ENCODE measurements at regions not wholly inside any gene's neighbourhood (a gene's known extent, or its start where the extent isn't known, plus 50 kb on each side); places are given as distances from the start of the nearest gene placed in this dataset.

- H3K9me3 ChIP-seq, result peaks cover 0 to 1% of the 10 kb centered on the region in 2 donors
- H3K4me3 ChIP-seq, result no peak overlapping the region
- peaks cover 0 to 8% of the 10 kb centered on the region in 2 donors for H3K27me3 ChIP-seq
- H3K4me1 ChIP-seq, result no peaks in the 10 kb centered on the region
- intact Hi-C loops (cut with DNase I), result no loop called here
- ATAC-seq, result no peak
- no peaks in the 10 kb centered on the region for H3K36me3 ChIP-seq
- DNase-seq, result no peak
- TF ChIP-seq CTCF (IDR thresholded peaks at IDR 0.05), result no peak
- no peak overlapping the region for H3K27ac ChIP-seq
These were observed 225.8 kb upstream of the COPS8 start for GRCh38 chr2:236859908-236860307.

GRCh38 chr2:236861196-236861875, 224.4 kb upstream of the COPS8 start:
- Histone ChIP-seq H3K36me3 (no peaks in the 10 kb centered on the region), H3K4me3 (no peak overlapping the region), H3K9me3 (peaks cover 0 to 10% of the 10 kb centered on the region in 2 donors), H3K4me1 (peaks cover 0 to 2% of the 10 kb centered on the region in 2 donors), H3K27me3 (peaks cover 0 to 2% of the 10 kb centered on the region in 2 donors), H3K27ac (no peak overlapping the region)
- intact Hi-C loops (cut with DNase I), result no loop called here
- TF ChIP-seq CTCF (IDR thresholded peaks at IDR 0.05), result no peak
- ATAC-seq (no peak), DNase-seq (no peak)

DNA sequence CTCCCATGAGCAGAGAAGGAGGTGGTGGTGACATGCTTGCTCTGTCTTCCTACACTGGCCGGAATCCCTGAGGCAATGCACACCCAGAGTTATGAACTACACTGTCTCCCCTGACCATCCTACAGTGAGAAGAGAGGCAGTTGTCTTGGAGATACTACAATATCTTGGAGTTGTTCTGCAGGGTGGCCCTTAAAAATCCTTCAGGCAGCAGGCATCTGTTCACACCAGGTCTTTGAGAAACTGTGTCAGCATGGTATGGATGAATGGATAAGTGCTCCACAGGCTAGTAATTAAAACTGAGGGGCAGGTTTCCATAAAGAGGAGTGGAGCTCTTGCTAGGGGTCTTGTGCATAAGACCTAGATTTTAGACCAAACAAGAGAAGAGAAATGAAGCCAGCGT, 223.7 kb upstream of the COPS8 start:
- H3K27ac ChIP-seq, result no peak overlapping the region
- H3K4me1 ChIP-seq, result peaks cover 0 to 9% of the 10 kb centered on the region in 2 donors
- no peak for DNase-seq
- no peak overlapping the region for H3K4me3 ChIP-seq
- H3K9me3 ChIP-seq, result peaks cover 0 to 10% of the 10 kb centered on the region in 2 donors
- no peak for TF ChIP-seq CTCF (IDR thresholded peaks at IDR 0.05)
- ATAC-seq, result no peak
- no peaks in the 10 kb centered on the region for H3K27me3 ChIP-seq
- no peaks in the 10 kb centered on the region for H3K36me3 ChIP-seq
- intact Hi-C loops (cut with DNase I), result no loop called here

DNA sequence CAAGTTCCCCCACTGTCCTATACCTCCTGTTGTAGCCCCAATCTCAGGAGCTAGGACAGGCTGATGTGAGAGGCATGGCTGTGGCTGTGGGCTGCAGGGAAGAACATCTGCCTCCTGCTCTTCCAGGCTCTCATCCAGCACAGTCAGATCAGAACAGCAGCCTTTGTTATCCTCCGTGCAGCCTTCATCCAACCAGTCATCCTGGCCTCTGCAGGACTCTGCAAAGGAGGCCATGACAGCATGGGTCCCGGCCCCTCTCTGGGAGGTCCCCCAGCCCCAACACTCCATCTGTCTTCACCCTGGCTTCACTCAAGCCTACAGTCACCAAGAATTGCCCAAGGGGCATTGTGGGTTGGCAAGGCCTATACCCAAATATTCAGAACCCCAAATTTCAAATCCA, 223.2 kb upstream of the COPS8 start:
- no peak overlapping the region for H3K4me3 ChIP-seq
- H3K36me3 ChIP-seq, result no peaks in the 10 kb centered on the region
- intact Hi-C loops (cut with DNase I), result no loop called here
- no peak for DNase-seq
- H3K27me3 ChIP-seq, result no peaks in the 10 kb centered on the region
- no peak overlapping the region for H3K27ac ChIP-seq
- H3K4me1 ChIP-seq, result peaks cover 0 to 10% of the 10 kb centered on the region in 2 donors
- H3K9me3 ChIP-seq, result peaks cover 0 to 10% of the 10 kb centered on the region in 2 donors
- no peak for TF ChIP-seq CTCF (IDR thresholded peaks at IDR 0.05)
- no peak for ATAC-seq

DNA sequence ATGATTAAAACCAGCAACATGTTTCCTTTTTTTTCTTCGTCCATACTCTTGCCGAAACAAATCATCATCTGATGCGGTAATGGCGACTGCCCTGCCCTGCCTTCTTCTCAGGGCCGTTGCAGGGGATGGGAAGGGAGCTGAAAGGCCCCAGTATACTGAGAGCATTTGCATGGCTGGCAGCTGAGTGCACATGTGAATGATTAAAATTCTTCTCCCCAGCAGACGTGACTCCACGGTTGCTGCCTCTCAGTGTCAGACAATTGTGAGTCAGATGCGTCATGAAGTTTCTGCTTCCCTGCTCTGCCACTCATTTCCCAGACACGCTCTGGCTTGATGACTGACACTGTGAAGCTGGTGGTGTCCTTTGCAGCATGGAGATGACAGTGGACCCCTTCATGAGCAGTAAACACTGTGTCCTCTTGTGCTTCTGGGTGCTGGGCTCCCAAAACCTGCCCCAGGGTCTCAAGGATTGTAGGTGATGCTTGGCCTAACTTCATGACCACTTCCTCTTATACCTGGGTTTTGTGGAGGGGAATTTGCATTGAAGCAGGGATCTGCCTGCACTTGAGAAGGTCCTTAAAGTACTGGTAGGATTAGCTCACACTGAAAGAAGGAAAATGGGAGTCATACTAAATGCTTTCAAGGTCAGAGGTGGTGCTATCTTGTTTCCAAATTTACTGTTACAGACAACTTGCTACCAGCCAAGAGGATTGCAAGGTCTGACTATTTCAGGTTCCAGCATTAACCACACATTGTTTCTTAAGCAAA, 222.5 kb upstream of the COPS8 start:
- no peak for ATAC-seq
- TF ChIP-seq CTCF (IDR thresholded peaks at IDR 0.05), result no peak

More for the DNA sequence above, 222.5 kb upstream of the COPS8 start:
- intact Hi-C loops (cut with DNase I), result no loop called here
- Histone ChIP-seq H3K9me3 (peaks cover 0 to 10% of the 10 kb centered on the region in 2 donors), H3K27me3 (no peaks in the 10 kb centered on the region), H3K36me3 (no peaks in the 10 kb centered on the region), H3K27ac (no peak overlapping the region), H3K4me3 (no peak overlapping the region), H3K4me1 (peaks cover 0 to 10% of the 10 kb centered on the region in 2 donors)
- no peak for DNase-seq

Data from left lung (tissue), 4 donors.